ENCODE measurements at regions not wholly inside any gene's neighbourhood (a gene's known extent, or its start where the extent isn't known, plus 50 kb on each side); places are given as distances from the start of the nearest gene placed in this dataset.

GRCh38 chr2:23206650-23207049 lies 178.3 kb upstream of the KLHL29 start (continued):
- TF ChIP-seq TCF7L2 (IDR thresholded peaks at IDR 0.05; ENCODE audit: borderline replicate concordance, extremely low read depth, insufficient read depth, insufficient read length), result no peak

- ChIA-PET RAD21 (ENCODE audit: low non-redundant PET in 1 of 2, low total read pairs in 2 of 2, uncharacterized antibody in 2 of 2, unreplicated experiment in 2 of 2) (no interaction called here), CTCF (no interaction called here), POLR2A (no interaction called here)
- H3K36me3 ChIP-seq (ENCODE audit: control insufficient read depth in 1 of 2, insufficient read depth in 2 of 2, low read length in 2 of 2), result no peaks in the 10 kb centered on the region
- no peak overlapping the region for H3K9ac ChIP-seq (ENCODE audit: low read length)
- no peak overlapping the region for H2AFZ ChIP-seq (ENCODE audit: low read depth, low read length, poor library complexity, severe bottlenecking)
- H3K27ac ChIP-seq (ENCODE audit: low read depth, low read length), result no peak overlapping the region
- DNase-seq (ENCODE audit: low read depth, low spot score) (no peak), ATAC-seq (no peak)
- H3K4me3 ChIP-seq (replicated peaks in 1 of 2; ENCODE audit: low read depth in 1 of 2, low read length in 2 of 2), result no peak overlapping the region
- BruUV-seq (replicated peaks), result no TSS peak
- H3K9me3 ChIP-seq (ENCODE audit: control insufficient read depth in 1 of 2, insufficient read depth in 1 of 2, low read depth in 1 of 2, low read length in 2 of 2), result no peaks in the 10 kb centered on the region
- peaks cover 32% of the 10 kb centered on the region; the same call in 1 of the 2 replicates for H3K27me3 ChIP-seq (ENCODE audit: insufficient read depth, low read length)
- H4K20me1 ChIP-seq (ENCODE audit: insufficient read depth), result no peaks in the 10 kb centered on the region
- no peaks in the 10 kb centered on the region for H3K9me2 ChIP-seq (ENCODE audit: insufficient read depth)
- no peak for TF ChIP-seq TCF7L2 (IDR thresholded peaks at IDR 0.05; ENCODE audit: borderline replicate concordance, extremely low read depth, insufficient read depth, insufficient read length)
- no peak for TF ChIP-seq POLR2AphosphoS5 (IDR thresholded peaks at IDR 0.05; ENCODE audit: low read depth, low read length)
- TF ChIP-seq, protein P1, sequence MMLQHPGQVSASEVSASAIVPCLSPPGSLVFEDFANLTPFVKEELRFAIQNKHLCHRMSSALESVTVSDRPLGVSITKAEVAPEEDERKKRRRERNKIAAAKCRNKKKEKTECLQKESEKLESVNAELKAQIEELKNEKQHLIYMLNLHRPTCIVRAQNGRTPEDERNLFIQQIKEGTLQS (IDR thresholded peaks at IDR 0.05), result no peak
- TF ChIP-seq EGR1 (IDR thresholded peaks at IDR 0.05; ENCODE audit: low read depth), result no peak
- TF ChIP-seq EZH2phosphoT487 (IDR thresholded peaks at IDR 0.05; ENCODE audit: borderline replicate concordance), result no peak
- TF ChIP-seq ZFX (IDR thresholded peaks at IDR 0.05), result no peak
- TF ChIP-seq, protein P2, sequence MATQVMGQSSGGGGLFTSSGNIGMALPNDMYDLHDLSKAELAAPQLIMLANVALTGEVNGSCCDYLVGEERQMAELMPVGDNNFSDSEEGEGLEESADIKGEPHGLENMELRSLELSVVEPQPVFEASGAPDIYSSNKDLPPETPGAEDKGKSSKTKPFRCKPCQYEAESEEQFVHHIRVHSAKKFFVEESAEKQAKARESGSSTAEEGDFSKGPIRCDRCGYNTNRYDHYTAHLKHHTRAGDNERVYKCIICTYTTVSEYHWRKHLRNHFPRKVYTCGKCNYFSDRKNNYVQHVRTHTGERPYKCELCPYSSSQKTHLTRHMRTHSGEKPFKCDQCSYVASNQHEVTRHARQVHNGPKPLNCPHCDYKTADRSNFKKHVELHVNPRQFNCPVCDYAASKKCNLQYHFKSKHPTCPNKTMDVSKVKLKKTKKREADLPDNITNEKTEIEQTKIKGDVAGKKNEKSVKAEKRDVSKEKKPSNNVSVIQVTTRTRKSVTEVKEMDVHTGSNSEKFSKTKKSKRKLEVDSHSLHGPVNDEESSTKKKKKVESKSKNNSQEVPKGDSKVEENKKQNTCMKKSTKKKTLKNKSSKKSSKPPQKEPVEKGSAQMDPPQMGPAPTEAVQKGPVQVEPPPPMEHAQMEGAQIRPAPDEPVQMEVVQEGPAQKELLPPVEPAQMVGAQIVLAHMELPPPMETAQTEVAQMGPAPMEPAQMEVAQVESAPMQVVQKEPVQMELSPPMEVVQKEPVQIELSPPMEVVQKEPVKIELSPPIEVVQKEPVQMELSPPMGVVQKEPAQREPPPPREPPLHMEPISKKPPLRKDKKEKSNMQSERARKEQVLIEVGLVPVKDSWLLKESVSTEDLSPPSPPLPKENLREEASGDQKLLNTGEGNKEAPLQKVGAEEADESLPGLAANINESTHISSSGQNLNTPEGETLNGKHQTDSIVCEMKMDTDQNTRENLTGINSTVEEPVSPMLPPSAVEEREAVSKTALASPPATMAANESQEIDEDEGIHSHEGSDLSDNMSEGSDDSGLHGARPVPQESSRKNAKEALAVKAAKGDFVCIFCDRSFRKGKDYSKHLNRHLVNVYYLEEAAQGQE (IDR thresholded peaks at IDR 0.05; ENCODE audit: low read depth), result no peak
- TF ChIP-seq MAX (IDR thresholded peaks at IDR 0.05), result no peak
- no peak for TF ChIP-seq RAD21 (IDR thresholded peaks at IDR 0.05; ENCODE audit: low read depth)
- no peak for TF ChIP-seq YY1 (IDR thresholded peaks at IDR 0.05; ENCODE audit: extremely low read depth, insufficient replicate concordance, low read depth, low read length)
- TF ChIP-seq FOSL1 (IDR thresholded peaks at IDR 0.05; ENCODE audit: low read depth), result no peak
- no peak for TF ChIP-seq POLR2A (IDR thresholded peaks at IDR 0.05; ENCODE audit: borderline replicate concordance, extremely low read depth, insufficient read depth, insufficient read length)
- no peak for TF ChIP-seq JUND (IDR thresholded peaks at IDR 0.05)
- no peak overlapping the region for H3K4me2 ChIP-seq (ENCODE audit: low read length)
- intact Hi-C loops (cut with micrococcal nuclease), result no loop called here
- H3K4me1 ChIP-seq (ENCODE audit: control insufficient read depth in 1 of 2, insufficient read depth in 2 of 2, low read length in 2 of 2), result no peaks in the 10 kb centered on the region
- H3K79me2 ChIP-seq (ENCODE audit: insufficient read depth, low read length), result no peaks in the 10 kb centered on the region
Measured at GRCh38 chr2:23207871-23208270, 177.1 kb upstream of the KLHL29 start.
